HEK293 (cell line): ENCODE measurements at regions not wholly inside any gene's neighbourhood (a gene's known extent, or its start where the extent isn't known, plus 50 kb on each side); places are given as distances from the start of the nearest gene placed in this dataset.

Experiments
- CTCF ChIA-PET: fragments of 350-600 bp; formaldehyde crosslinking; extraction: SDS; loops from one replicate; lab custom pipeline; 2021; ENCODE audit warnings: antibody characterized with exemption; lab: Yijun Ruan, JAX
- POLR2A ChIA-PET: fragments of 300-600 bp; formaldehyde crosslinking; extraction: SDS; loops from one replicate; lab custom pipeline; 2020; ENCODE audit warnings: antibody characterized with exemption, inconsistent platforms; lab: Yijun Ruan, JAX
- H3K27ac ChIP-seq: fragments of 200-500 bp; sonication (Bioruptor generic); 2 replicates; pipeline ENCODE4 v1.5.1; 2014; ENCODE audit warnings: low read depth, low read length, control low read depth, inconsistent platforms; ENCODE audit errors: extremely low read depth
- H3K36me3 ChIP-seq, 2 experiments: fragments of 200-500 bp in 1 of 2; sonication (Bioruptor generic) in 1 of 2; 1 replicate in 1 of 2; 2 replicates in 1 of 2; pipeline ENCODE4 v1.5.1; 2014 to 2017; ENCODE audit warnings: inconsistent platforms in 2 of 2, low read length in 2 of 2; ENCODE audit not compliant: control insufficient read depth in 2 of 2, insufficient read depth in 1 of 2
- H3K4me1 ChIP-seq: fragments of 200-500 bp; sonication (Bioruptor generic); 2 replicates; pipeline ENCODE4 v1.5.1; 2014; ENCODE audit warnings: mild to moderate bottlenecking, low read length, inconsistent platforms; ENCODE audit not compliant: control insufficient read depth, insufficient read depth
- H3K4me3 ChIP-seq: 2 replicates; pipeline ENCODE4 v1.5.1; 2011; ENCODE audit warnings: low read depth, mild to moderate bottlenecking, control low read depth, low read length, moderate library complexity
- H3K9me3 ChIP-seq: fragments of 200-500 bp; sonication (Bioruptor generic); 2 replicates; pipeline ENCODE4 v1.5.1; 2014; ENCODE audit warnings: low read depth, low read length, inconsistent platforms; ENCODE audit not compliant: control insufficient read depth, insufficient read depth
- HOXA7 ChIP-seq: sonication (generic); formaldehyde crosslinking; IDR thresholded peaks from 2 replicates; pipeline ENCODE4 v1.8.1; 2022; ENCODE audit warnings: missing genetic modification reagents, borderline replicate concordance
- KLF10 ChIP-seq: fragments of 450-650 bp; IDR thresholded peaks from 2 replicates; pipeline ENCODE4 v1.5.1; 2018; ENCODE audit warnings: missing biosample characterization, mild to moderate bottlenecking, missing genetic modification characterization
- SCRT2 ChIP-seq: fragments of 450-650 bp; formaldehyde crosslinking; IDR thresholded peaks from 2 replicates; pipeline ENCODE4 v1.5.1; 2016; ENCODE audit warnings: missing biosample characterization, missing genetic modification characterization
- ZNF174 ChIP-seq: fragments of 450-650 bp; formaldehyde crosslinking; IDR thresholded peaks from 2 replicates; pipeline ENCODE4 v1.5.0; 2017; ENCODE audit warnings: missing biosample characterization, mild to moderate bottlenecking, missing genetic modification characterization
- ZNF26 ChIP-seq: fragments of 450-650 bp; formaldehyde crosslinking; IDR thresholded peaks from 2 replicates; pipeline ENCODE4 v1.5.1; 2016; ENCODE audit warnings: missing biosample characterization, missing genetic modification characterization
- ZNF391 ChIP-seq: fragments of 450-650 bp; formaldehyde crosslinking; IDR thresholded peaks from 2 replicates; pipeline ENCODE4 v1.5.1; 2016; ENCODE audit warnings: low read depth, missing biosample characterization, missing genetic modification characterization, borderline replicate concordance
- ZNF423 ChIP-seq: fragments of 450-650 bp; formaldehyde crosslinking; IDR thresholded peaks from 2 replicates; pipeline ENCODE4 v1.5.1; 2016; ENCODE audit warnings: missing biosample characterization, missing genetic modification characterization
- ZNF561 ChIP-seq: fragments of 450-650 bp; IDR thresholded peaks from 2 replicates; pipeline ENCODE4 v1.5.1; 2018; ENCODE audit warnings: missing biosample characterization, missing genetic modification characterization, borderline replicate concordance
- ZNF600 ChIP-seq: fragments of 450-650 bp; formaldehyde crosslinking; IDR thresholded peaks from 2 replicates; pipeline ENCODE4 v1.5.1; 2016; ENCODE audit warnings: missing biosample characterization, missing genetic modification characterization
- ZNF624 ChIP-seq: fragments of 450-650 bp; formaldehyde crosslinking; IDR thresholded peaks from 2 replicates; pipeline ENCODE4 v1.5.1; 2017; ENCODE audit warnings: missing biosample characterization, missing genetic modification characterization
- ZNF747 ChIP-seq: fragments of 450-650 bp; formaldehyde crosslinking; IDR thresholded peaks from 2 replicates; pipeline ENCODE4 v1.5.1; 2016; ENCODE audit warnings: missing biosample characterization, missing genetic modification characterization
- ZNF776 ChIP-seq: fragments of 450-650 bp; formaldehyde crosslinking; IDR thresholded peaks from 2 replicates; pipeline ENCODE4 v1.5.0; 2017; ENCODE audit warnings: missing biosample characterization, missing genetic modification characterization, borderline replicate concordance
- TF ChIP-seq, protein P1 (sequence below): fragments of 450-650 bp; formaldehyde crosslinking; IDR thresholded peaks from 2 replicates; pipeline ENCODE4 v1.5.1; 2016; ENCODE audit warnings: missing biosample characterization, missing genetic modification characterization
- TF ChIP-seq, protein P2 (sequence below): fragments of 450-650 bp; formaldehyde crosslinking; IDR thresholded peaks from 2 replicates; pipeline ENCODE4 v1.5.0; 2017; ENCODE audit warnings: missing biosample characterization, missing genetic modification characterization, borderline replicate concordance
- TF ChIP-seq, protein P3 (sequence below): fragments of 450-650 bp; formaldehyde crosslinking; IDR thresholded peaks from 2 replicates; pipeline ENCODE4 v1.5.1; 2016; ENCODE audit warnings: missing biosample characterization, missing genetic modification characterization
- TF ChIP-seq, protein P4 (sequence below): fragments of 450-650 bp; formaldehyde crosslinking; IDR thresholded peaks from 2 replicates; pipeline ENCODE4 v1.5.1; 2017; ENCODE audit warnings: missing biosample characterization, missing genetic modification characterization
- TF ChIP-seq, protein P5 (sequence below): sonication (generic); formaldehyde crosslinking; IDR thresholded peaks from 2 replicates; pipeline ENCODE4 v1.8.1; 2022; ENCODE audit warnings: mild to moderate bottlenecking, moderate library complexity, missing genetic modification reagents
- TF ChIP-seq, protein P6 (sequence below): fragments of 450-650 bp; formaldehyde crosslinking; IDR thresholded peaks from 2 replicates; pipeline ENCODE4 v1.5.1; 2016; ENCODE audit warnings: missing biosample characterization, missing genetic modification characterization

DNA sequence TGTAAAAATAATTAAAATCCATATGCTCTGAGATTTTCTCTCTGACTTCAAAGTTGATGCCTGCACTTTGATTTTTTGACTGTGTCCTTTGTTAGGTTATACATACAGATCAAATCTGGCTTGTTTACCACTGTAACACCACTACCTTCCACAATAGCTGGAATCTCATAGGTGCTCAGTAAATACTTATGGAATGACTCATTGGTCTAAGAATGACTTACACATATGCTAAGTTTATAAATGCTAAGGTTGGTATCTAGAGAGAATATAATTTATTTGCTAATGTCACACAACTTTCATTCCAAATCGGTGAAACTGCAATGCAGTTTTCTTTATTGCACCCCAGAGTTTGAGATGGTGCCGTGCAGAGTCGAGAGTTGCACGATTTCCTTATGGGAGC is 578.5 kb downstream of the SH2D4B start:
- TF ChIP-seq, protein P1, sequence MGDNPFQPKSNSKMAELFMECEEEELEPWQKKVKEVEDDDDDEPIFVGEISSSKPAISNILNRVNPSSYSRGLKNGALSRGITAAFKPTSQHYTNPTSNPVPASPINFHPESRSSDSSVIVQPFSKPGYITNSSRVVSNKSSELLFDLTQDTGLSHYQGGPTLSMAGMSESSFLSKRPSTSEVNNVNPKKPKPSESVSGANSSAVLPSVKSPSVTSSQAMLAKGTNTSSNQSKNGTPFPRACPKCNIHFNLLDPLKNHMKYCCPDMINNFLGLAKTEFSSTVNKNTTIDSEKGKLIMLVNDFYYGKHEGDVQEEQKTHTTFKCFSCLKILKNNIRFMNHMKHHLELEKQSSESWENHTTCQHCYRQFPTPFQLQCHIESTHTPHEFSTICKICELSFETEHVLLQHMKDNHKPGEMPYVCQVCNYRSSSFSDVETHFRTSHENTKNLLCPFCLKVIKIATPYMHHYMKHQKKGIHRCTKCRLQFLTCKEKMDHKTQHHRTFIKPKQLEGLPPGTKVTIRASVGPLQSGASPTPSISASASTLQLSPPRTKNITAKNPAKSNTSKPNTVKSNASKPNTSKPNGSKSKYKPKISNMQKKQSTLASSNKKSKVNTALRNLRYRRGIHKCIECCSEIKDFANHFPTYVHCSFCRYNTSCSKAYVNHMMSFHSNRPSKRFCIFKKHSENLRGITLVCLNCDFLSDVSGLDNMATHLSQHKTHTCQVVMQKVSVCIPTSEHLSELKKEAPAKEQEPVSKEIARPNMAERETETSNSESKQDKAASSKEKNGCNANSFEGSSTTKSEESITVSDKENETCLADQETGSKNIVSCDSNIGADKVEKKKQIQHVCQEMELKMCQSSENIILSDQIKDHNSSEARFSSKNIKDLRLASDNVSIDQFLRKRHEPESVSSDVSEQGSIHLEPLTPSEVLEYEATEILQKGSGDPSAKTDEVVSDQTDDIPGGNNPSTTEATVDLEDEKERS (tag by site-specific recombination), result no peak
- TF ChIP-seq ZNF174 (tag by site-specific recombination) (no peak), ZNF776 (tag by site-specific recombination) (no peak), ZNF624 (tag by site-specific recombination) (no peak), KLF10 (tag by site-specific recombination) (no peak), ZNF391 (tag by site-specific recombination) (no peak), SCRT2 (tag by site-specific recombination) (no peak), ZNF600 (tag by site-specific recombination) (no peak)
- TF ChIP-seq, protein P2, sequence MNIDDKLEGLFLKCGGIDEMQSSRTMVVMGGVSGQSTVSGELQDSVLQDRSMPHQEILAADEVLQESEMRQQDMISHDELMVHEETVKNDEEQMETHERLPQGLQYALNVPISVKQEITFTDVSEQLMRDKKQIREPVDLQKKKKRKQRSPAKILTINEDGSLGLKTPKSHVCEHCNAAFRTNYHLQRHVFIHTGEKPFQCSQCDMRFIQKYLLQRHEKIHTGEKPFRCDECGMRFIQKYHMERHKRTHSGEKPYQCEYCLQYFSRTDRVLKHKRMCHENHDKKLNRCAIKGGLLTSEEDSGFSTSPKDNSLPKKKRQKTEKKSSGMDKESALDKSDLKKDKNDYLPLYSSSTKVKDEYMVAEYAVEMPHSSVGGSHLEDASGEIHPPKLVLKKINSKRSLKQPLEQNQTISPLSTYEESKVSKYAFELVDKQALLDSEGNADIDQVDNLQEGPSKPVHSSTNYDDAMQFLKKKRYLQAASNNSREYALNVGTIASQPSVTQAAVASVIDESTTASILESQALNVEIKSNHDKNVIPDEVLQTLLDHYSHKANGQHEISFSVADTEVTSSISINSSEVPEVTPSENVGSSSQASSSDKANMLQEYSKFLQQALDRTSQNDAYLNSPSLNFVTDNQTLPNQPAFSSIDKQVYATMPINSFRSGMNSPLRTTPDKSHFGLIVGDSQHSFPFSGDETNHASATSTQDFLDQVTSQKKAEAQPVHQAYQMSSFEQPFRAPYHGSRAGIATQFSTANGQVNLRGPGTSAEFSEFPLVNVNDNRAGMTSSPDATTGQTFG (tag by site-specific recombination), result no peak
- TF ChIP-seq, protein P3, sequence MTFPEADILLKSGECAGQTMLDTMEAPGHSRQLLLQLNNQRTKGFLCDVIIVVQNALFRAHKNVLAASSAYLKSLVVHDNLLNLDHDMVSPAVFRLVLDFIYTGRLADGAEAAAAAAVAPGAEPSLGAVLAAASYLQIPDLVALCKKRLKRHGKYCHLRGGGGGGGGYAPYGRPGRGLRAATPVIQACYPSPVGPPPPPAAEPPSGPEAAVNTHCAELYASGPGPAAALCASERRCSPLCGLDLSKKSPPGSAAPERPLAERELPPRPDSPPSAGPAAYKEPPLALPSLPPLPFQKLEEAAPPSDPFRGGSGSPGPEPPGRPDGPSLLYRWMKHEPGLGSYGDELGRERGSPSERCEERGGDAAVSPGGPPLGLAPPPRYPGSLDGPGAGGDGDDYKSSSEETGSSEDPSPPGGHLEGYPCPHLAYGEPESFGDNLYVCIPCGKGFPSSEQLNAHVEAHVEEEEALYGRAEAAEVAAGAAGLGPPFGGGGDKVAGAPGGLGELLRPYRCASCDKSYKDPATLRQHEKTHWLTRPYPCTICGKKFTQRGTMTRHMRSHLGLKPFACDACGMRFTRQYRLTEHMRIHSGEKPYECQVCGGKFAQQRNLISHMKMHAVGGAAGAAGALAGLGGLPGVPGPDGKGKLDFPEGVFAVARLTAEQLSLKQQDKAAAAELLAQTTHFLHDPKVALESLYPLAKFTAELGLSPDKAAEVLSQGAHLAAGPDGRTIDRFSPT (tag by site-specific recombination), result no peak
- TF ChIP-seq, protein P4, sequence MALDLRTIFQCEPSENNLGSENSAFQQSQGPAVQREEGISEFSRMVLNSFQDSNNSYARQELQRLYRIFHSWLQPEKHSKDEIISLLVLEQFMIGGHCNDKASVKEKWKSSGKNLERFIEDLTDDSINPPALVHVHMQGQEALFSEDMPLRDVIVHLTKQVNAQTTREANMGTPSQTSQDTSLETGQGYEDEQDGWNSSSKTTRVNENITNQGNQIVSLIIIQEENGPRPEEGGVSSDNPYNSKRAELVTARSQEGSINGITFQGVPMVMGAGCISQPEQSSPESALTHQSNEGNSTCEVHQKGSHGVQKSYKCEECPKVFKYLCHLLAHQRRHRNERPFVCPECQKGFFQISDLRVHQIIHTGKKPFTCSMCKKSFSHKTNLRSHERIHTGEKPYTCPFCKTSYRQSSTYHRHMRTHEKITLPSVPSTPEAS, result no peak
- TF ChIP-seq, protein P5, sequence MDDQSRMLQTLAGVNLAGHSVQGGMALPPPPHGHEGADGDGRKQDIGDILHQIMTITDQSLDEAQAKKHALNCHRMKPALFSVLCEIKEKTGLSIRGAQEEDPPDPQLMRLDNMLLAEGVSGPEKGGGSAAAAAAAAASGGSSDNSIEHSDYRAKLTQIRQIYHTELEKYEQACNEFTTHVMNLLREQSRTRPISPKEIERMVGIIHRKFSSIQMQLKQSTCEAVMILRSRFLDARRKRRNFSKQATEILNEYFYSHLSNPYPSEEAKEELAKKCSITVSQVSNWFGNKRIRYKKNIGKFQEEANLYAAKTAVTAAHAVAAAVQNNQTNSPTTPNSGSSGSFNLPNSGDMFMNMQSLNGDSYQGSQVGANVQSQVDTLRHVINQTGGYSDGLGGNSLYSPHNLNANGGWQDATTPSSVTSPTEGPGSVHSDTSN (CRISPR knock-in tag), result no peak
- TF ChIP-seq, all 188 proteins: peak for 0
- no peaks in the 10 kb centered on the region for H3K4me1 ChIP-seq
- no peaks in the 10 kb centered on the region for H3K36me3 ChIP-seq
- no peak overlapping the region for H3K4me3 ChIP-seq
- ChIA-PET POLR2A (no interaction called here), CTCF (interaction anchor here (1.0 to 1.2 kb wide), 2 partner anchors 21 to 454 kb away, joined by 3 read pairs; no protein-coding TSS in a partner anchor)
- H3K27ac ChIP-seq, result no peak overlapping the region
- H3K9me3 ChIP-seq, result no peaks in the 10 kb centered on the region

GRCh38 chr10:81116990-81117389 is 579.3 kb downstream of the SH2D4B start:
- Histone ChIP-seq H3K36me3 (no peaks in the 10 kb centered on the region), H3K4me3 (no peak overlapping the region), H3K4me1 (no peaks in the 10 kb centered on the region), H3K27ac (no peak overlapping the region), H3K9me3 (no peaks in the 10 kb centered on the region)
- ChIA-PET CTCF (interaction anchor here (0.6 to 1.3 kb wide), 4 partner anchors 9 to 454 kb away, joined by 3 to 5 read pairs (median 3); no protein-coding TSS in a partner anchor), POLR2A (no interaction called here)
- no peak for TF ChIP-seq ZNF561 (tag by site-specific recombination)
- TF ChIP-seq ZNF747 (tag by site-specific recombination), result no peak
- TF ChIP-seq ZNF423 (tag by site-specific recombination), result no peak
- TF ChIP-seq ZNF26, result no peak
- no peak for TF ChIP-seq HOXA7
- TF ChIP-seq, protein P6, sequence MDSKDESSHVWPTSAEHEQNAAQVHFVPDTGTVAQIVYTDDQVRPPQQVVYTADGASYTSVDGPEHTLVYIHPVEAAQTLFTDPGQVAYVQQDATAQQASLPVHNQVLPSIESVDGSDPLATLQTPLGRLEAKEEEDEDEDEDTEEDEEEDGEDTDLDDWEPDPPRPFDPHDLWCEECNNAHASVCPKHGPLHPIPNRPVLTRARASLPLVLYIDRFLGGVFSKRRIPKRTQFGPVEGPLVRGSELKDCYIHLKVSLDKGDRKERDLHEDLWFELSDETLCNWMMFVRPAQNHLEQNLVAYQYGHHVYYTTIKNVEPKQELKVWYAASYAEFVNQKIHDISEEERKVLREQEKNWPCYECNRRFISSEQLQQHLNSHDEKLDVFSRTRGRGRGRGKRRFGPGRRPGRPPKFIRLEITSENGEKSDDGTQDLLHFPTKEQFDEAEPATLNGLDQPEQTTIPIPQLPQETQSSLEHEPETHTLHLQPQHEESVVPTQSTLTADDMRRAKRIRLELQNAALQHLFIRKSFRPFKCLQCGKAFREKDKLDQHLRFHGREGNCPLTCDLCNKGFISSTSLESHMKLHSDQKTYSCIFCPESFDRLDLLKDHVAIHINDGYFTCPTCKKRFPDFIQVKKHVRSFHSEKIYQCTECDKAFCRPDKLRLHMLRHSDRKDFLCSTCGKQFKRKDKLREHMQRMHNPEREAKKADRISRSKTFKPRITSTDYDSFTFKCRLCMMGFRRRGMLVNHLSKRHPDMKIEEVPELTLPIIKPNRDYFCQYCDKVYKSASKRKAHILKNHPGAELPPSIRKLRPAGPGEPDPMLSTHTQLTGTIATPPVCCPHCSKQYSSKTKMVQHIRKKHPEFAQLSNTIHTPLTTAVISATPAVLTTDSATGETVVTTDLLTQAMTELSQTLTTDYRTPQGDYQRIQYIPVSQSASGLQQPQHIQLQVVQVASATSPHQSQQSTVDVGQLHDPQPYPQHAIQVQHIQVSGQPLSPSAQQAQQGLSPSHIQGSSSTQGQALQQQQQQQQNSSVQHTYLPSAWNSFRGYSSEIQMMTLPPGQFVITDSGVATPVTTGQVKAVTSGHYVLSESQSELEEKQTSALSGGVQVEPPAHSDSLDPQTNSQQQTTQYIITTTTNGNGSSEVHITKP (tag by site-specific recombination), result no peak
